GM19463 (cell line): ENCODE measurements at regions not wholly inside any gene's neighbourhood (a gene's known extent, or its start where the extent isn't known, plus 50 kb on each side); places are given as distances from the start of the nearest gene placed in this dataset.
"Not testable (repeated sequence)": the region's sequence is repeated elsewhere in the genome, so short reads cannot be mapped to it uniquely, and the experiment has no call there.

Experiments
- ATAC-seq: cut with Tn5 transposase; IDR thresholded peaks from one replicate; pipeline ENCODE4 v1.9.1; 2021; ENCODE audit warnings: mild to moderate bottlenecking, moderate library complexity; ENCODE audit not compliant: unreplicated experiment

DNA sequence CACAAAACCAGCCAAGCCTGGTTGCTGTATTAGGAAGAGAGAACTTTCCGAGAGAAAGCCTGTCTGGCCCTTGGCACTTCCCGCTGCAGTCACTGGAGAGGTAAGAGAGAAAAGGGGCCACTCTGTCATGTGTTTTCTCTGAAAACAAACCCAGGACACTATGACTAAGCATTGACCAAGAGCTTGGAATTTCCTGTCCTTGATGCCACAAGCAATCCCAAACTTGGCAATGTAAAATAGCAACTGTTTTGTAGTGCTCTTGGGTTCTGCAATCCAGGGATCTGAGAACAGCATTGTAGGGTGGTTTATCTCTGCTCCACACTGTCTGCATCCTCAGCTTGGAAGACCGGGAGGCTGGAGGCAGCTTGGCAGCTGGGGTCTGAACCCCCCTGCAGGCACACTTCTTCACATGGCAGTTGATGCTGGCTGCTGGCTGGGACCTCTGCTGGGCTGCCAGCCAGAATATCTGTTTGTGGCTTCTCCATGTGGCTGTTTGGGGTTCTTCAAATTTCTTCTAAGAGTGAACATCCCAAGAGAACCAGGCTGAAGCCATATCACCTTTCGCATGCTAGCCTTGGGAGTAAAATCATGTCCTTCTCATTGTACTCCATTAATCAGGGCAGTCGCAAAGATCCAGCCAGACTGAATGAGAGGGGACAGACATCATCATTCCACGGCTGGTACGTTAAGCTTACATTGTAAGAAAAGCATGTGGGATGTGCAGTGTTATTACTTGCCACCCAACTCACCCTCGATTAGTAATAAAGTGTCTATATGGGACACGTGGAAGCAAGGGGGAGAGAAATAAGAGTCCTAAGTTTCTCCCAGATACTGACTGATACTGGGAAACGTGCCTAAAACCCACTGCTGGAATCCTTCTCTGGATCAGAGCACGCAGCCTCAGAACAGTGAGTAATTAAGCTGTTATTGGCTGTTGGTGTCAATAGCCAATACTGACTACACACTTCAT is 537.4 kb upstream of the B3GAT1 start:
- no peak for ATAC-seq

DNA sequence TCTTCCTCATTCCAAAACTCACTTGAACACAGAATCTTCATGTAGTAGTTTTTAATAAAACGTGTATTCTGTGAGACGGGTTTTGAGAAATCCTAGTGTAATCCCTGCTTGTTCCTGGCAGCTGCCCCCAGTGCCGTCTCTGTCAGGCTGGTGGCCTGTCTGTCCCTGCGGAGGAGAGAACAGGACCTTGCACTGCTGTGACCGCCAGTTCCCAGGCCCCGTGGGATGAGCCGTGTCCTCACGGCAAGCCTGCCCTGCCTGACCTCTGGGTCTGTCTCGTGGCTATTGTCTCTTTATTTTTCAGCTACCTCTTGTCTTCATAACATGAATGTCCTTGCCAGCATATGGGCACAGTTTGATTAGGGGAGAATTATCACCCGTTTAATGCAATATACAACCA is 535.5 kb upstream of the B3GAT1 start:
- no peak for ATAC-seq

DNA sequence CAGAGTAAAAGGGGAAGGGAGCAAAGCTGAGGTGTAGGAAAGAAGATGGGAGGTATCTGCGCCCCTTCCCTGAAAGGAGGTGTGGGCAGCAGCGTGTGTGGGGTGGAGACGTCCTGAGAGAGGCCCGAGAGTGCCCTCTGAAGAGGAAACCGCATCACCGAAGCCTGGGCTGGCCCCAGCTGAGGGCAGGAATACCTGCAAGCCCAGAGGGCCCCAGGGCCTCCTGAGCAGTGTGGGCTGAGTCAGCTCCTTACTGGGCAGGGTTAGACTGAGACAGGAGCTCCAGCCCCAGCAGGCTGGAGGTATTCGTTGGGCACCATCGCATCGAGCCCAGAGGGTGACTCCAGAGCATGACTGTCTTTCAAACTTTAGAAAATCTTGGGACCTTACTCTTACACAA is 534.0 kb upstream of the B3GAT1 start:
- no peak for ATAC-seq

DNA sequence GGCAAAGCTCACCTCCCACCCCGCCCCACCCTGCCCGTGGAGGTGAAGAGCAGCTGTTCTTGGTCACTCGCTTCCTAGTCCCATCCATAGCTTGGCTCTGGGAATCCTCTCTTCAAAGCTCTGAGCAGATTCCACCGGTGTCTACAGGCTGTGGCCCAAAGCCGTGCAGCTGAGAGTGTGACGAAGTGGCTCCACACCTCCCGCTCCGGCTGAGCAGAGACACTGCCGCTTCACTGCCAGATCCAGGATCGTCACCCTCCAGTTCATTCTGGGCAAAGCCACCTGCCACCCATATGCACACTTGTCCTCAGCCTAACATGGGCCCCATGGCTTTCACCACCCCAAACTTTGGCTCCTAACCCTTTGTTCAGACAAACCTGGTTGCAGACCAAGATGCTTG is 532.9 kb upstream of the B3GAT1 start:
- no peak for ATAC-seq

DNA sequence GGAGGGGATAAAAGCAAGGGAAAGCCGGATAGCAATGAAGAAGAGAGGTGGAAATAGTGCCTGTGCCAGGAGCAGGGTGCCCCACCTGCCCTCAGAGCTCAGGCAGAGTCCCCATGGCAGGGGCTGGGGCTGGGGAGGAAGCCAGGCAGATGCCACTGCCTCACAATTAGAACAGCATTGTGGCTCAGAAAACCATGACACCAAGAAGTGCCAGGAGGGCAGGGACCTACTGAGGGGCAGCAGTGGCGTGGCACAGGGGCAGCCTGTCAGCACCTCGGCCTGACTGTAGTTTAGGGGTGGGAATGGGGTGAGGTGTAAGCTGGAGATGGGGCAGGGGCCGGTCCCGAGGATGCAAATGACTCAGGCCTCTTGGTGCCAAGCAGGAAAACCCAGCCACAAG is 532.1 kb upstream of the B3GAT1 start:
- ATAC-seq: no peak

DNA sequence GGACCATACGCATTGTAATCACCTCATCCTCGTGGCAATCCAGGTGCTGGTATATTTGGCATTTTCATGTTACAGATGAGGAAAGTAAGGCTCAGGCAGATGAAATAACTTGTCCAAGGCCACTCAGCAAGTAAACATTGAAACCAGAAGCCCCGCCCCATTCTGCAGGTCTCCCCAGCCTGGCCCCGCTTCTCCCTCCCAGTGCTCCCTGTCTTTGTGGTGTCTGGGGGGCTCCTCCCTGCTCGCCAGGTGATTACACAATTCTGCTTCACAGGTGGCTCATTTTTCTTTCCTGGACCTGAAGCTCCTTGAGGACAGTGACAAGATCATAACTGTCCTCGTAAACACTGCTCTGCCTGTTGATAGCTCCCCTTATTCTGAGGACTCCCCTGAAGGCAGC is 531.5 kb upstream of the B3GAT1 start:
- ATAC-seq: no peak

DNA sequence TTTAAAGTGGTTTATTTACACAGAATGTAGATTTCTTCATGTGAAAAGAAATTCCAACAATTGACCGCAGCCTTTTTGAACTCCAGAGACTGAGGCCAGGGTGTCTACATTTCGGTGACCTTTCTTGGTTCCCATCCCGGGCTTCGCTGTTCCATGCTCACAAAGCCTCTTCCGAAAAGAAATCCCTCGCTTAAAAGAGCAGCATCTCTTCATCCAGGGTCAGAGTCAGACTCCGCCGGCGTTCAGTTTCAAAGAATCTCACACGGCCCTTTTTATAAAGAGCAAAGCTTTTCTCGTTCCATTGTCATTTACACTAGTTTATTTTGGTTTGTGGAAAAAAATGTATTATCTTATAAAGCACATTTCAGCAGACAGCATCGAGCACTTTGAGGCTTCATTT is 530.6 kb upstream of the B3GAT1 start:
- ATAC-seq: no peak

DNA sequence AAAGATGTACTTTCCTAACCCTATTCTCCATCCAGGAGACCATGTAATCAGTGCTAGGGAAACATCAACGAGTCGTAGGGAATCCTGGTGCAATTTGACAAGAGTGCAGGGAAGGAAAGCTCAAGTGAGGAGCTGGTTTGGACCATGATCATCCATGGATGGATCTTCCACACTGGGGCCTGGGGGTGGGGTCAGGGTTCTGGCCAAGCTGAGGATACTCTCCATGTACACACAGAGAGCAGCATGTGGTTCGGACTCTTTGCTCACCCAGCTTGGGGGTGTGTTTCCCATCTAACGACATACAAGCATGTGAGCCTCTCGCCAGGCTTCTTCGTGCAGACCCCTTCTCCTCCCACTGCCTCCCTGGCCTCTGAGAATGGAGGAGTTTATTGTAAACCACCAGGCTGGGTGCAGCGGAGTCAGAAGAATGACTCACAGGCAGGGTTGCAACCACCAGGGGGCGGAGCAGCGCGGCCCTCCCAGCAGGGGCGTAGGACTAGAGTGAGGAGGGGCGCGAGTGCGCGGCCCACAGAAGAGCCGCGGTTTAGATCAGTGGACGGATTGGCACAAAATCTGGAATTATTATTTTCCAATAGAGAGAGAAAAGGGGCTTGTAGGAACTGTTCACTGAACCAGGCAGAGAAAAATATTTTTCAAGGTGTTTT is 530.0 kb upstream of the B3GAT1 start:
- ATAC-seq: not testable (repeated sequence)

DNA sequence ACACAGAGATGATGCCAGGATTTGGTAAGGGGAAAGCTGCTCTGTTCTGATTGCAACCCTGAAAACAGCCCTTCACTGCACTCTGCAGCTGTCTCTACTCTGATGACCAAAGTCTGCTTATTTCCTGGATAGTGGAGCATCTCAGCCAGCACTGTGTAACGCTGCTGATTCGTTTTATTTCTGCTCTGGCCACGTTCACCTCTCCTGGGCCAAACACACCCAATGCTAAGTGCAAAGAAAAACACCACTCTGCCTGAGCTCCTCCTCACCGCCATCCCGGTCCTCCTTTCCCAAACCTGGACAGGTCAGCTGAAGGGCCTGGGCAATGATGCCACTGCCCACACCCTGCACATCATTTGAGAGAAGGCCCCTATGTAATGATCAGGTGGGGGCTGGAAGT is 529.3 kb upstream of the B3GAT1 start:
- ATAC-seq: no peak

DNA sequence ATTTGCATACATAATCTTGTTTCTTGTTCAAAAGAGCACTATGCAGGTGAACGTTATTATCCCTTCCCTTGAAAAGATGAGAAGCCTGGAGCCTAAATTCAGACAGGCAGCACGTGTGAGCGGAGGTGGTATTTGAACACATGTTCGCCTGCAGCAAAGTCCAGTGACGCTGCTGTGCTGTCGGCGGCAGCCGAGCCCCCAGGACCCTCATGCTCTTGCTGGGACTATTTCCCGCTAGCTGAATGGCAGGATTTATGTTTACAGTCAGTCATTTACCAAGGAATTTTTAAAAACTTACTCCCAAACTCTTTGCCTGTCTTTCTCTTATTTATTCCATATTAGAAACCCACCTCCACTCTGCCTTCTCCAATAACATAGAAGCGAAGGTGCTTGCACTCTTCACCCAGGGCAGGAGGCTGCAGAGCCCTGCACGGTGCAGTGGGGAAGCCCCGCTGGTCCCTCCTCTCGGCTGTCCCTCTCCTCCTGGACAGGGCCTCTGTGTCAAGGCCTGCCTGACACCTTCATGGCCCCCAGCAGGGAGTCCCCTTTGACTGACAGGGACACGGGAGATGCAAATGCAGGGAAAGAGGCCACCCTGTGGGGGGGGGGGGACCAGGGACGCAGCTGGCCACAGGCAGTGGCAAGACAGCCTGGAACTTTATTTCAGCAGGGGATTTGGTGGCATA is 528.5 kb upstream of the B3GAT1 start:
- ATAC-seq: no peak

DNA sequence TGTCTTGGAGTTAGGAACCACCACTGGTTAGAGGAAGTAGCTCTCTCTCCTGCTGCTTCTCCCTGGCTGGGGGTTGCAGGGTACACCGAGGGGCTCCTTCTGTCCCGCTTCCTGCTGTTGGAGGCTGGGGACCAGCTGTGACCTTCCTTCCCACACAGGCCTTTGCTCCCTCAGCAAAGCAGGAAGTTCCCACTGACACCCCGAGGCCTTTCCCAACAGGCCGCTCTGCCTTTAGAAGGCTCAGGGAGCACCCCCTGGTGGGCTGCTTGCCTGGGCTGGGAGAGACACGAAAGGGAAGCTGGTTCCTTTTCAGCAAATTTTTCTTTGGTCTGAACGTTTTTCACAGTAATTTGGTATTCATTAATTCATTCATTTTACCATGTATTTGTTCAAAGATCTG is 527.9 kb upstream of the B3GAT1 start:
- ATAC-seq: no peak

DNA sequence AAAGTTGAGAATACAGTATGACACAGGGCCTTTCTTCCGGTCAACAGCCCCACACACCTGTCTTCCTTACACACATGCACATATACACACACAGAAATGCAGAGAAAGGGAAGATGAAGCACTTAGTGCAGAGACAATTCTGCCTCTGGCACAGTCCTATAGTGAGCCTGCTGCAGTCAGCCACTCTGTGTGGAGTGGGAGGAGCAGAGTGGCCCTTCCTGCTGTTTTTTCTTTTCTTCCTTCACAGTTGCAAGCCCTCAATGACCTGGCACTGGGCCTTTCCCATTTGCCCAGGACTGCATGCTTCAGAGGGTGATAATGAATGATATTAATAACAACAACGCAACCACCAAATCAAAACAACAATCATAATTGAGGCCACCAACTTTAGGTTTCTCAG is 527.0 kb upstream of the B3GAT1 start:
- ATAC-seq: no peak

DNA sequence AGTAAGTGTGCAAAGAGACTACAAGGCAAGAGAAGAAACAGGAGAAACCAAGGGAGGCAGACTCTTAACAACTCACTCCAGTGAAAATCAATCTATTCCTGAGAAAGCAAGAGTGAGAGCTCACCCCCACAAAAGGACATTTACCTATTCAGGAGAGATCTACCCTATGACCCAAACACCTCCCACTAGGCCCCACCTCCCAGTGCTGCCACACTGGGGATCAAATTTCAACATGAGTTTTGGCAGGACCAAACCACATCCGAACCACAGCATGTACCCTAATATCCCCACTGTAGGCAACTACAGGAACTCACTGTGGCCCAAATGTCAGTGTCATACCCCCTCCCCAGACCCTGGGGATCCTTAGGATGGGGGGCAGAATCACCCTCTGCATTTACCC is 526.2 kb upstream of the B3GAT1 start:
- ATAC-seq: no peak

DNA sequence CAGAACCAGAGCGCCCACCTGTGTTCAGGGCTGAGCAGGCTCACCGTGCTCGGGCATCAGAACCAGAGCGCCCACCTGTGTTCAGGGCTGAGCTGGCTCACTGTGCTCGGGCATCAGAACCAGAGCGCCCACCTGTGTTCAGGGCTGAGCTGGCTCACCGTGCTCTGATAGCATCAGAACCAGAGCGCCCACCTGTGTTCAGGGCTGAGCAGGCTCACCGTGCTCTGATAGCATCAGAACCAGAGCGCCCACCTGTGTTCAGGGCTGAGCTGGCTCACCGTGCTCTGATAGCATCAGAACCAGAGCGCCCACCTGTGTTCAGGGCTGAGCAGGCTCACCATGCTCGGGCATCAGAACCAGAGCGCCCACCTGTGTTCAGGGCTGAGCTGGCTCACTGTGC is 525.2 kb upstream of the B3GAT1 start:
- ATAC-seq: not testable (repeated sequence)

DNA sequence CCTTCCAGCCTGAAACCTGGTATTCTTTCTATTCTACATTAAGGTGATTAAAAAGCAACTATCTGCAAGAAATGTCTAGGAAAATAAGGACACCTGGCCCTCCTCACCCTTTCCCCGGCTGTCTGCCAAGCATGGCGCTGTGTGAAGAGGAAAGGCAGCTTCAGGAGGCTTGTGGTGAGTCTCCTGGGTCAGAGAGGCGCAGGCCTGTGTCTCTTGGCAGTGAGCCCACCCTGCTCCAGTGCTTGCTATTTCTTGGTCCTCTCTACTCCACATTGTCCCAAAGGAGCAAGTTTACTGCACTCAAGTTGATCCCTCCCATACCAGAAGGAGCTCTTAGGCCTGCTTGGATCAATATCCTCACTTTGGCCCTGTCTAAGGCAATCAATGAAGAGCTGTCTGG is 520.7 kb upstream of the B3GAT1 start:
- ATAC-seq: no peak

DNA sequence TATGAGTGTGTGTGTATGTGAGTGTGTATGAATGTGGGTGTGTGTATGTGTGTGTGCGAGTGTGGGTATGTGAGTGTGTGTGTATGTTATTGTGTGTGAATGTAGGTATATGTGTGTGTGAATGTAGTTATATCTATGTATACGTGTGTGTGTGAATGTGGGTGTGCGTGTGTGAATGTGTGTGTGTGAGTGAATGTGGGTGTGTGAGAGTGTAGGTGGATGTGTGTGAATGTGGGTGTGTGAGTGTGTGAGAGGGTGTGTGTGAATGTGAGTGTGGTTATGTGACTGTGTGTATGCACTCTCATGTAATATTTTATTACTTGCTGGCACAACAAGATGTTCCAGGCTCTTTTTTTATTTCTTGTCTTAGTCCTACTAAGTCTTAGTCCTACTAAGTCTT is 513.4 kb upstream of the B3GAT1 start:
- no peak for ATAC-seq

DNA sequence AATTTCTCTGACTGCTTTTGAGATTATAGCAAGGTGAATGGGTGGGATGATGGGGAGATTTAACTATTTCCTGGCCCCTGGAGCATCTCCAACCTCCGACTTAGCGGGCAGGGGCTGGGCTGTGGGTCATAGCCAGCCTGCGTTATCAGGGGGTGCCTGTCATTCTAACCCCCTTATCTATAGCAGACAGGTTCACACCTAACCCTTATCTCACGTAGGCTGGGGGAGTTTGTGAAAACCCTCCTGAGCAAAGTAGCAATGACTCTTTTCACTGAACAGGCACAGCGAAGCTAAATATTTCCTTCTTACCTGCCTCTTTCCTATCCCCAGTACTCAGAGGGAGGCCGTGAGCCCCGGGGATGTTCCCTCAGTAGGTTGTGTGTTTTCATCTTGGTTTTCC is 511.4 kb upstream of the B3GAT1 start:
- ATAC-seq: no peak

DNA sequence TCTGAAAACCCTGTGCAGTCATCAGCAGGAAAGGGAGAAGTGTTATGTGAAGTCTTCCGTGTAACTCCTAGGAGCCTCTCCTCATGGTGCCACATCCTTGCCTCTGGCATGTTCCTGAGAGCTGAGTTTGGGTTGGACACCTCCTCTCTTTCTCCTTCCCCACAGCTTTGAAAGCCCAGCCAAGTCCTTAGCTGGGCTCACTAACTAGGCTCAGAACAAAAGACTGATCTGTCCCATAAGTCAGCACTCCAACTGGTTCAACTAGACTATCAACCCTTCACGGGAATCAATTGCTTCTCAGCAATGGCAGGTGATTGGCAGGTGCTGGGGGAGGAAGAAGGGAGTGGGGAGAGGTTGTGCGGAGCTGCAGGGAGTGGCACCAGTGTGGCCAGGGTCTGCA is 509.9 kb upstream of the B3GAT1 start:
- ATAC-seq: no peak

DNA sequence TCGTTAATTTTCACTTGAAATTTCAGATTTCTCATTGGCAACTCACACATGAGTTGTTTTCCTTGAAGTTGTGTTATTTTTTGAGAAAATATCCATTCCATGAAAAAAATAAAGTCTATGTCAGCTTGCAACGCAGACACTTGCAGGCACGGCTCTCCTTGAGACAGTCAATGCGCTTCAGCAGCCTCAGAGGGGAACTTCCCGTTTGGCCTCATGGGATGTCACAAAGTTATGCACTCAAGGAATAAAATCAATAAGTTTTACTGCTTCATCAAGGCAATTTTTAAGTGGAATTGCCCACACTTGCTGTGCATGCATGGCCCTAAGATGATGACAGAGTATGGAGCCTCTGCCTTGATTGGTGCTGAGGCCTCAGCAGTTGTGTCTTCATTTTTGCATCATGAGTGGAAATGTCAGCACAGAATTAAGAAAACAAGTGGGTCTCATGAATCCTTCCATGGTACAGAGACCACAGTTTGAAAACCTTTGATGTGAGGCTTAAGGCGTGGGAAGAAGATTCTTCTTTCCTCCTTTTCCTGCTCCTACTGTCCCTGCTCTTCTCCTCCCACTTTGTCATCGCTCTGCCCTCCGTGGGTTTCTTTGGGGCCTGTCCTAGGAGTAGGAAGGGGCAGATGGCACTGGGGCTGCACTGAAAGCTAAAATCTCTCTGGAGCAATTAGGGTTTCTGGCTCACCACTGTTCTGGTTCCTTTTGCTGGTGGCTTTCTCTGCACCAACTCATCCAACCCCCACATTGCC is 509.0 kb upstream of the B3GAT1 start:
- no peak for ATAC-seq

DNA sequence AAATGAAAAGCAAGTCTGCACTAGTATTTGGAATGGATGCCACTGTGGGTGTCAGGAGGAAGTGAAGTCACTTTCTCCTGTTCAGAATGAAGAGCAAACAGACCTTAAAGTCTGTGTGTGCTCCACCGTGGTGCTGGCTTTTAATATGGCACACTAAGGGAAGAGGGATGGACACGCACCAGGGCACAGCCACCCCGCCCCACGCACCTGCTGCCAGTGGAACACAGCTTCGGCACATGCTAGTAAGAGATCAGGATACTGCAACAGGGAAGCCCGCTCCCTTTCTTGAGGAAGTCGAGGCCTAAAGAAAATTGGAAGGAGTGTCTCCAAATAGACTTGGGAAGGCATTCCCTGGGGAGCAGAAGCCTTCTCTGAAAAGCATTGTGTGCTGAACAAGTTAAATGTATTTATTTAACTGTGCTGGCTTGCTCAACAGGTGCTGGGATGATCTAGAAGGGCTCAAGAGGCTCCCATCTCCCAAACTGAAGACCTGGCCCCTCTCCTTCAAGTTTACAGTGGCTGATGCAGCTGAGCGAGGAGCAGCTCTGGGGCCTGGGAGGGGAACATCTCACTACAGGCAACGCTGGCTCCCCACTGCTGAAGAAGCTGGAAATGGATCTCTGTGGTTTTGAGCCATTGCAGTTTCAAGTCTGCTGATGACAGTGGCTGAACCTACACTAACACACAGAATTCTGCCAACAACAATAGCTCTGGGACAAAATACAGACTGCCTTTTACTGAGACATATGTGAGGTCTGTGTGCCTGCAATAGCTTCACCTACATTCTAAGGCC is 504.6 kb upstream of the B3GAT1 start:
- ATAC-seq: no peak
